ENCODE measurements at regions not wholly inside any gene's neighbourhood (a gene's known extent, or its start where the extent isn't known, plus 50 kb on each side); places are given as distances from the start of the nearest gene placed in this dataset.
A peak's percentile ranks its signal among the peaks of the same experiment; 100 is the strongest.

GRCh38 chr15:88981244-88982215, 68.4 kb upstream of the MFGE8 start:
- H3K27ac ChIP-seq (ENCODE audit: low read depth in 1 of 2, low read length in 1 of 2): peak overlapping the region in 1 of 2 donors; percentile 69
- ATAC-seq (ENCODE audit: insufficient read depth, low FRiP score) (no peak), DNase-seq (no peak)
- TF ChIP-seq, protein P1, sequence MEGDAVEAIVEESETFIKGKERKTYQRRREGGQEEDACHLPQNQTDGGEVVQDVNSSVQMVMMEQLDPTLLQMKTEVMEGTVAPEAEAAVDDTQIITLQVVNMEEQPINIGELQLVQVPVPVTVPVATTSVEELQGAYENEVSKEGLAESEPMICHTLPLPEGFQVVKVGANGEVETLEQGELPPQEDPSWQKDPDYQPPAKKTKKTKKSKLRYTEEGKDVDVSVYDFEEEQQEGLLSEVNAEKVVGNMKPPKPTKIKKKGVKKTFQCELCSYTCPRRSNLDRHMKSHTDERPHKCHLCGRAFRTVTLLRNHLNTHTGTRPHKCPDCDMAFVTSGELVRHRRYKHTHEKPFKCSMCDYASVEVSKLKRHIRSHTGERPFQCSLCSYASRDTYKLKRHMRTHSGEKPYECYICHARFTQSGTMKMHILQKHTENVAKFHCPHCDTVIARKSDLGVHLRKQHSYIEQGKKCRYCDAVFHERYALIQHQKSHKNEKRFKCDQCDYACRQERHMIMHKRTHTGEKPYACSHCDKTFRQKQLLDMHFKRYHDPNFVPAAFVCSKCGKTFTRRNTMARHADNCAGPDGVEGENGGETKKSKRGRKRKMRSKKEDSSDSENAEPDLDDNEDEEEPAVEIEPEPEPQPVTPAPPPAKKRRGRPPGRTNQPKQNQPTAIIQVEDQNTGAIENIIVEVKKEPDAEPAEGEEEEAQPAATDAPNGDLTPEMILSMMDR (IDR thresholded peaks at IDR 0.05; ENCODE audit: control extremely low read depth, extremely low read depth): no peak
- no peaks in the 10 kb centered on the region for H3K36me3 ChIP-seq (ENCODE audit: control insufficient read depth in 4 of 4, insufficient read depth in 4 of 4, low read length in 4 of 4)
- WGBS, 2 donors: 76 to 89% methylated on average over 15 of the region's 15 CpGs
- no peaks in the 10 kb centered on the region for H3K27me3 ChIP-seq (ENCODE audit: control insufficient read depth in 3 of 3, insufficient read depth in 3 of 3, low read length in 2 of 3)
- peaks cover 0 to 3% (median 0%) of the 10 kb centered on the region in 5 donors for H3K4me1 ChIP-seq (ENCODE audit: control insufficient read depth in 5 of 5, insufficient read depth in 5 of 5, low read length in 5 of 5)
- H3K9ac ChIP-seq (ENCODE audit: insufficient read depth in 1 of 2, low read length in 2 of 2): no peak overlapping the region
- H3K4me3 ChIP-seq: no peak overlapping the region
- no peaks in the 10 kb centered on the region for H3K9me3 ChIP-seq (ENCODE audit: control insufficient read depth in 4 of 4, insufficient read depth in 3 of 4, low read length in 3 of 4)

DNA sequence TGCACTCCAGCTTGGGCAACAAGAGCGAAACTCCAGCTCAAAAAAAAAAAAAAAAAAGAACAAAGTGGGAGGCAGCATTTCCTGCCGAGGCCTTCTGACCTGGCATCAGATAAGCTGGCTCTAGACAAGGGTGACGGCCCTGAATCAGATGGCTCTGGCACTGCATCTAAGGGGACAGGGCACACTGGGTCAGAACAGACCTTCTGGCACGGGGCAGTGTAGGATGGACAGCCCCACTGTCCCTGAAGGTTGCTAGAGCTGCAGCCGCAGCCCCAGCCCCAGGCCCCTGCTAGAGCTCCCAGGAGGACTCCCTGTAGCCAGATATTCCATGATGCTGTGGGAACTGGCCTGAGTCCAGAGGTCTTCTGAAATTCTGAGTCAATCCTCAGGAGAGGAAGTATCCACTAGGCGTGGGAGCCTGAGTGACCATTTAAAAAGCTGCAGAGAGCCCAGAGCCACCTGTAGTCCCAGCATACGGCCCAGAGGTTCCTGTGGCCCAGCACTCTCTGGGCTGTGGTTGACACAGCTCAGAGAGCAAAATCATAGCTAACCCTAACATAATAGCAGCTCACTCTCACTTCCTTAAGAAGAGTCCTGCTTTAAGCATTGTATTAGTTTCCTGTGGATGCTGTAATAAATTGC, 69.2 kb upstream of the MFGE8 start:
- peak; percentile 29 to 70 (median 46) for DNase-seq
- Histone ChIP-seq H3K4me1 (ENCODE audit: control insufficient read depth in 5 of 5, insufficient read depth in 5 of 5, low read length in 5 of 5) (peaks cover 0 to 3% (median 0%) of the 10 kb centered on the region in 5 donors), H3K36me3 (ENCODE audit: control insufficient read depth in 4 of 4, insufficient read depth in 4 of 4, low read length in 4 of 4) (no peaks in the 10 kb centered on the region), H3K4me3 (no peak overlapping the region), H3K27ac (ENCODE audit: low read depth in 1 of 2, low read length in 1 of 2) (peak overlapping the region in 1 of 2 donors; percentile 34), H3K27me3 (ENCODE audit: control insufficient read depth in 3 of 3, insufficient read depth in 3 of 3, low read length in 2 of 3) (no peaks in the 10 kb centered on the region), H3K9ac (ENCODE audit: insufficient read depth in 1 of 2, low read length in 2 of 2) (no peak overlapping the region), H3K9me3 (ENCODE audit: control insufficient read depth in 4 of 4, insufficient read depth in 3 of 4, low read length in 3 of 4) (peaks cover 0 to 2% (median 0%) of the 10 kb centered on the region in 4 donors)
- WGBS, 2 donors: 58 to 71% methylated on average over 7 of the region's 7 CpGs
- TF ChIP-seq, protein P1 (IDR thresholded peaks at IDR 0.05; ENCODE audit: control extremely low read depth, extremely low read depth): no peak
- no peak for ATAC-seq (ENCODE audit: insufficient read depth, low FRiP score)

GRCh38 chr15:88982946-88983342, 69.8 kb upstream of the MFGE8 start:
- 90 to 91% methylated on average over 2 of the region's 2 CpGs for WGBS, 2 donors
- Histone ChIP-seq H3K4me1 (ENCODE audit: control insufficient read depth in 5 of 5, insufficient read depth in 5 of 5, low read length in 5 of 5) (peaks cover 0 to 3% (median 0%) of the 10 kb centered on the region in 5 donors), H3K27ac (ENCODE audit: low read depth in 1 of 2, low read length in 1 of 2) (peak overlapping the region in 1 of 2 donors; percentile 34), H3K9ac (ENCODE audit: insufficient read depth in 1 of 2, low read length in 2 of 2) (no peak overlapping the region), H3K4me3 (no peak overlapping the region), H3K9me3 (ENCODE audit: control insufficient read depth in 4 of 4, insufficient read depth in 3 of 4, low read length in 3 of 4) (peaks cover 0 to 2% (median 0%) of the 10 kb centered on the region in 4 donors), H3K27me3 (ENCODE audit: control insufficient read depth in 3 of 3, insufficient read depth in 3 of 3, low read length in 2 of 3) (peaks cover 0 to under 1% (median 0%) of the 10 kb centered on the region in 3 donors), H3K36me3 (ENCODE audit: control insufficient read depth in 4 of 4, insufficient read depth in 4 of 4, low read length in 4 of 4) (no peaks in the 10 kb centered on the region)
- no peak for DNase-seq
- TF ChIP-seq, protein P1 (IDR thresholded peaks at IDR 0.05; ENCODE audit: control extremely low read depth, extremely low read depth): no peak
- no peak for ATAC-seq (ENCODE audit: insufficient read depth, low FRiP score)

Data from lung (tissue), 11 donors.